Medulla oblongata (tissue), 1 donor: ENCODE measurements at regions not wholly inside any gene's neighbourhood (a gene's known extent, or its start where the extent isn't known, plus 50 kb on each side); places are given as distances from the start of the nearest gene placed in this dataset.
A peak's percentile ranks its signal among the peaks of the same experiment; 100 is the strongest.

Source experiments
- DNase-seq: peaks from one replicate; pipeline ENCODE4 v3.0.0-alpha.2; 2015; ENCODE audit errors: extremely low spot score

- no peak for DNase-seq
These were observed 620.1 kb downstream of the OLFM4 start for GRCh38 chr13:53648673-53649072.

DNA sequence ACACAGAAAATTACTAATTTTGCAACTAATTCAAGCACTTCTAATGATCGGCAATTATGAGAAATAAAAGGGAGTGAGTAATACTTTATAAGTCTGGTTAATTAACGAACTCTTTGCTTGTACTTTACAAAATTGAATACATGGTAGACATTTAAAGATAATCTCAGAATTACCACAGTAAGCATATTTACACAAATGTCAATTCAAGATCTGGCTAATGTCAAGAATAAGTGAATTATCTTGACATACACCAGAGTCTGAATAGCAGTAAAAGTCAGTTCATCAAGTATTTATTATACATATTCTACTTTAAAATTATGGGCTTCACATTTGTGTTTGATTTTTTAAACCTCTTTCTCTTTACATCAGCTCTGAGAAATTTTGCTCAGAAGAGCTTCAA lies 643.4 kb downstream of the OLFM4 start:
- no peak for DNase-seq

DNA sequence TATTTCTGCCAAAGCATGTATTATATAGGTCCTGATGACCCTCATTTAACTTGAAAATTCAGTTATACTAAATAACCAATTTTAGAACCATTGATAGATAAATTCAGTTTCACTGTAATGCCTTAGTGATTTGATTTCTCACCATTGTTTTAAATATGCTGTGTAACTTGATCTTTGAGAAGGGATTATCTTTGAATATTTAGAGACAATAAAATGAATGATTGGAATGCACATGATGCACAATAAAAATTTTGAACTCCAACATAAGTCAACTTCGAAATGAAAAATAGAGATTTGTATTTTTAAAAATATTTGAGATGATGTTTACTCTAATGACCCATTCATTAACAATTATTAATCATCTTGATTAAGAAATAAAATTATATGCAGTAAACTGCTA lies 654.5 kb downstream of the OLFM4 start:
- no peak for DNase-seq

DNA sequence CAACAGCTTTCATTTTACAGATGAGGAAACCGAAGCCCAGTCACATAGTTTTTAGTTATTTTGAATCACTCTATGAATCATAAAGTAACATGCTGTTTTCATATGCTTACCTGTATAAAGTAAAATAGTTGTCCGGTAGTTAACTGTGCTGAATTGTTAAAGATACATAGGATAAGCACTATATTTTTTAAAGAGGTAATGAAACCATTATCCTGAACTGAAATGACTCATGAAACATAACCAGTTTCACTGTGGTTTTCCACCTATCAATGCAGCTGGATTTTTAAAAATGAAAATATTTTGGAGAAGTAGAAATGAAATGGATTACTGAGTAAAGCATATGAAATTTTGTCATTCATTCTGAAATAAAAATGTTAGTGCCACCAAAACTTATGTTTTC lies 655.0 kb downstream of the OLFM4 start:
- no peak for DNase-seq

GRCh38 chr13:53691417-53691816 lies 662.8 kb downstream of the OLFM4 start:
- DNase-seq, result no peak

GRCh38 chr13:53694814-53695532 lies 666.4 kb downstream of the OLFM4 start:
- DNase-seq, result peak; percentile 4

- no peak for DNase-seq
These were observed 674.9 kb downstream of the OLFM4 start for GRCh38 chr13:53703371-53704080.

- DNase-seq, result no peak
These were observed 690.7 kb downstream of the OLFM4 start for GRCh38 chr13:53719281-53719680.

GRCh38 chr13:53732664-53733063 lies 704.1 kb downstream of the OLFM4 start:
- no peak for DNase-seq

- no peak for DNase-seq
These were observed 715.3 kb downstream of the OLFM4 start for GRCh38 chr13:53743906-53744305.

GRCh38 chr13:53747825-53748224 lies 719.2 kb downstream of the OLFM4 start:
- DNase-seq, result no peak

GRCh38 chr13:53749306-53749705 lies 720.7 kb downstream of the OLFM4 start:
- no peak for DNase-seq

DNA sequence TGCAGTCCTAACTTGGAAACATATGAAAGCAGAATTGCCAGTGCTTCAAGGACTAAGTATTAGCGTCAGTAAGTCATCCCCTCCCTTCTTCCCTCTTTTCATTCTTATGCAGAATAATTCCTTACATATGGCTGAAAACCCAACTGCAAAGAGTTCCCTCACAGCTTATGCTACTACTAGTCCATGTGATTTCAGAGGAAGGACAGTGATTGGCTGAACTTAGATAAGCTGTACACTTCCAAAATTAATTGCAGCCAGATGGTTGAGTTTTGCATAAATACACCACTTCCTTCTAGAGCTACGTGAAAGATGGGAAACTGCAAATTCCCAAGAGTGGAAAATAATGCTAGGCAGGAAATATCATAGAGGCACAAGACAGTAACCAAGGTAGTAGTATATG lies 730.4 kb downstream of the OLFM4 start:
- DNase-seq, result no peak

DNA sequence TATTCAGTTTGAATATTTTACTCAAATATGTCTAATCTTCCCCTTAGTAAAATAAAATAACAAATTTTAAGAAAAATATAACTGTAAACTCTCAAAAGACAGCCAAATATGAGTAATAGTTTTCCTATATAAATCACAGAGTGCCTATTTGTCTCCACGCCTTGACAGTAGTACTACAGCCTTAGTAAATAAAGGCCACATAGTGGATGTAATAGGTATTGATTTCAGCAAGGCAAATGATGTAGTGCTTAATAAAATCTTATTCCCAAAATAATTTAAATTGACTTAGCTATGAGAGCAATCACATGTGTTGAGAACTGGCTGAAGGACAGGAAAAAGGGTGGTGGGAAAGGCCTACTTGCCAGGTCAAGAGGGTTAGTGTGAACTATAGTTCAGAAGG lies 747.2 kb downstream of the OLFM4 start:
- DNase-seq, result no peak

- no peak for DNase-seq
These were observed 750.3 kb downstream of the OLFM4 start for GRCh38 chr13:53778937-53779336.

DNA sequence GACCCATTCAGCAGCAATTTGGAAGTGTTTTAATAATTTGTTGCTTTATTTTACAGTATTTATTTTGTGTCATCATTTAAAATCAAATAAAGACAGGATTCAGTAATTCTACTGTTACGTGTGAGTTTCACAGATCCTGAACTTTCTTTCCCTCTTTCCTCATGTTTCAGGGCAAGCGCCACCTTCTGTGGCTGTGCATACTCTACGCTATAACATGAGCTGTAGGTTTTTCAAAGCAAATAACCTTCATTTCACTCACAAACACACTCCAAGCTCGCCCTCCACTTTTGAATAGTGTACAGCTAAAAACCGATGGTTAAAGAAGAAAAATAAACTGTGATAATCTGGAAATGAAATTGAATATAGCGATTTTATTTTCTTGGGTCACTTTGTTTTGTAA lies 753.3 kb downstream of the OLFM4 start:
- peak; percentile 2 for DNase-seq

- DNase-seq, result peak; percentile 84
These were observed 753.9 kb downstream of the OLFM4 start for GRCh38 chr13:53782488-53782961.

GRCh38 chr13:53783471-53783870 lies 754.9 kb downstream of the OLFM4 start:
- no peak for DNase-seq

GRCh38 chr13:53788286-53788685 lies 759.7 kb downstream of the OLFM4 start:
- no peak for DNase-seq

DNA sequence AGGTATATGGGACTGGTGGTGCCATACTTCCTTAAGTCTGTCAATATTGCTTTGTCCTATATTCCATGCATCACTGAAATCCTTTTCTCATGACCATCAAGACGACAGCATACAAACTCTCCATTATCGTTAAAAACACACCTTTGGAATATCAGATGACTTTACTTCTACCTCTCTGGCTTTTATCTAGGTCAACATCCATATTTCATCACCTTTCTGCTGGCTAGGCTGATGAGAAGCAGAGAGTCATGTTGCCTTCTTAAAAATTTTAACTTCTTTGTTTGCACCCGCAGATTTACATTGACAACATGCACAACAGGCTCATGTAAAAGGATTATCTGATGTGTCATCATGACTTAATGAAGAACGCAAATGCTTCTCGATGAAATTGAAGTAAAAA lies 771.4 kb downstream of the OLFM4 start:
- DNase-seq, result no peak

DNA sequence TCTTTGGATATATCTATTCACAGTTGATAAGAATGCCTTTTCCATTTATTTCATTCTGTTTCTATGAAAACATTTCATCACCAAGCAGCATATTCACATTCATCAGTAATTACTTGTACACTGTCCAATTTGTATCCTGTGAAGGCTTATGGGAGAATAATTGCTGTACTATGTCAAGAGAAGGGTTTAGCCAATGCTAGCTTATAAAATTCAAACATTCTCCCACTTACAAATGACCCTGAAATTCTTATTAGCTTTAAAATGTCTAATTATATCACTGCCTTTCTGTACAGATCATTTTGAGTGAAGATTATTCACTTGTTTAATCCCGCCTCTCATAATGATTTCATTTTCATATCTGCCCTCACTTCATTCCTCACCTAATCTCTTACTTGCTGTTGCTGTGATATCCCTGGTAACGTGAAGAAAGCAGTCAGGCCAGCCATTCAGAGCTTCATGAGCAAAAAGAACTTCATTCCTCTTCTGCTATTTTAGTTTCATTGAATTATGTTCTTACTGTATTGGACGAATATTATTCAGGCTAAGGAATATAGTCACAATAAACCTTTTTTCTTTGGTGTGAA lies 778.7 kb downstream of the OLFM4 start:
- no peak for DNase-seq

DNA sequence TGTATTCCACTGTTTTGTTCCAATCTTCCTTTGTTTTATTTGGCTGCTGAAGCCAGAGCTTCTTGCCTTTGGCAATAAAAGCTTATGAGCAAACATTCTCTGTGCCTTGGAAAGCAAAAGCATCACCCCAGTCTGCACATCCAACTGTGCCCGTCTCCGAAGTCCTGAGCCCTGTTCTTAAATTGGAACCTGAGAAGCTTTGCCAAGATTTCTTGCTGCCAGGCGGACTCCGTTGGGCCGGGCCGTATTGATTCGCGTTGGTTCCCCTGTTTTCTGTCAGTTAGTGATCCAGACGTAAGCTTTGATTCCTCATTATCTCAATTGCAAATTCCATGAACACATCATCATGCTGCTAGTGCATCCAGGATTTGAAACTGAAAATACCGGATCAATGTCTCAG lies 793.0 kb downstream of the OLFM4 start:
- peak; percentile 13 for DNase-seq

GRCh38 chr13:53822136-53822535 lies 793.5 kb downstream of the OLFM4 start:
- no peak for DNase-seq
